ENCODE measurements at regions not wholly inside any gene's neighbourhood (a gene's known extent, or its start where the extent isn't known, plus 50 kb on each side); places are given as distances from the start of the nearest gene placed in this dataset.
"Not testable (repeated sequence)": the region's sequence is repeated elsewhere in the genome, so short reads cannot be mapped to it uniquely, and the experiment has no call there.

- no peak for DNase-seq
These were observed 57.7 kb downstream of the SOX3 start for GRCh38 chrX:140447150-140447549.

GRCh38 chrX:140440876-140441275 is 64.0 kb downstream of the SOX3 start:
- no peak for DNase-seq

- no peak for DNase-seq
These were observed 65.4 kb downstream of the SOX3 start for GRCh38 chrX:140439476-140439875.

GRCh38 chrX:140434347-140434746 is 70.5 kb downstream of the SOX3 start:
- DNase-seq = no peak

GRCh38 chrX:140433582-140433981 is 71.3 kb downstream of the SOX3 start:
- no peak for DNase-seq

GRCh38 chrX:140432346-140433175 is 72.3 kb downstream of the SOX3 start:
- no peak for DNase-seq

GRCh38 chrX:140431521-140431920 is 73.3 kb downstream of the SOX3 start:
- DNase-seq = no peak

- no peak for DNase-seq
These were observed 79.0 kb downstream of the SOX3 start for GRCh38 chrX:140425712-140426395.

GRCh38 chrX:140422501-140422900 is 82.4 kb downstream of the SOX3 start:
- no peak for DNase-seq

GRCh38 chrX:140402131-140402530 is 102.7 kb downstream of the SOX3 start:
- DNase-seq = not testable (repeated sequence)

- DNase-seq = not testable (repeated sequence)
These were observed 108.5 kb downstream of the SOX3 start for GRCh38 chrX:140396326-140396725.

GRCh38 chrX:140393507-140393906 is 111.4 kb downstream of the SOX3 start:
- DNase-seq = no peak

- no peak for DNase-seq
These were observed 113.6 kb downstream of the SOX3 start for GRCh38 chrX:140391313-140391712.

GRCh38 chrX:140389331-140389730 is 115.5 kb downstream of the SOX3 start:
- no peak for DNase-seq

- DNase-seq = no peak
These were observed 142.0 kb downstream of the SOX3 start for GRCh38 chrX:140362861-140363260.

- DNase-seq = no peak
These were observed 143.9 kb downstream of the SOX3 start for GRCh38 chrX:140360924-140361323.

- DNase-seq = no peak
These were observed 144.6 kb downstream of the SOX3 start for GRCh38 chrX:140360284-140360683.

- no peak for DNase-seq
These were observed 148.9 kb downstream of the SOX3 start for GRCh38 chrX:140355922-140356321.

- no peak for DNase-seq
These were observed 149.4 kb downstream of the SOX3 start for GRCh38 chrX:140355429-140355828.

GRCh38 chrX:140354431-140355120 is 150.3 kb downstream of the SOX3 start:
- DNase-seq = no peak

- DNase-seq = no peak
These were observed 158.1 kb downstream of the SOX3 start for GRCh38 chrX:140346729-140347128.

- DNase-seq = no peak
These were observed 161.5 kb downstream of the SOX3 start for GRCh38 chrX:140343226-140343868.

- DNase-seq = no peak
These were observed 162.5 kb downstream of the SOX3 start for GRCh38 chrX:140342410-140342809.
